ENCODE measurements at regions not wholly inside any gene's neighbourhood (a gene's known extent, or its start where the extent isn't known, plus 50 kb on each side); places are given as distances from the start of the nearest gene placed in this dataset.

GRCh38 chr6:102571236-102571908, 1177.9 kb downstream of the GRIK2 start:
- H3K4me3 ChIP-seq (ENCODE audit: low read depth, low read length) = no peak overlapping the region
- H3K27ac ChIP-seq (ENCODE audit: low read depth) = no peak overlapping the region
- H3K36me3 ChIP-seq (ENCODE audit: insufficient read depth) = no peaks in the 10 kb centered on the region
- no peak for DNase-seq (ENCODE audit: extremely low spot score)
- no peaks in the 10 kb centered on the region for H3K4me1 ChIP-seq (ENCODE audit: insufficient read depth)
- 79% methylated on average over 2 of the region's 2 CpGs for WGBS

GRCh38 chr6:102562713-102563112, 1169.2 kb downstream of the GRIK2 start:
- Histone ChIP-seq H3K4me3 (ENCODE audit: low read depth, low read length) (no peak overlapping the region), H3K4me1 (ENCODE audit: insufficient read depth) (no peaks in the 10 kb centered on the region), H3K36me3 (ENCODE audit: insufficient read depth) (no peaks in the 10 kb centered on the region), H3K27ac (ENCODE audit: low read depth) (no peak overlapping the region)
- no peak for DNase-seq (ENCODE audit: extremely low spot score)
- 38% methylated on average over 1 of the region's 1 CpG for WGBS

GRCh38 chr6:102553214-102553613, 1159.7 kb downstream of the GRIK2 start:
- no peak for DNase-seq (ENCODE audit: extremely low spot score)
- Histone ChIP-seq H3K27ac (ENCODE audit: low read depth) (no peak overlapping the region), H3K4me3 (ENCODE audit: low read depth, low read length) (no peak overlapping the region), H3K36me3 (ENCODE audit: insufficient read depth) (no peaks in the 10 kb centered on the region), H3K4me1 (ENCODE audit: insufficient read depth) (no peaks in the 10 kb centered on the region)

- Histone ChIP-seq H3K36me3 (ENCODE audit: insufficient read depth) (no peaks in the 10 kb centered on the region), H3K4me1 (ENCODE audit: insufficient read depth) (no peaks in the 10 kb centered on the region), H3K27ac (ENCODE audit: low read depth) (no peak overlapping the region), H3K4me3 (ENCODE audit: low read depth, low read length) (no peak overlapping the region)
- 66% methylated on average over 6 of the region's 6 CpGs for WGBS
- DNase-seq (ENCODE audit: extremely low spot score) = no peak
Measured at GRCh38 chr6:102549221-102549874, 1155.8 kb downstream of the GRIK2 start.

GRCh38 chr6:102525336-102525735, 1131.8 kb downstream of the GRIK2 start:
- 70% methylated on average over 2 of the region's 2 CpGs for WGBS
- no peaks in the 10 kb centered on the region for H3K36me3 ChIP-seq (ENCODE audit: insufficient read depth)
- no peak for DNase-seq (ENCODE audit: extremely low spot score)
- no peak overlapping the region for H3K4me3 ChIP-seq (ENCODE audit: low read depth, low read length)
- H3K27ac ChIP-seq (ENCODE audit: low read depth) = no peak overlapping the region
- H3K4me1 ChIP-seq (ENCODE audit: insufficient read depth) = no peaks in the 10 kb centered on the region

GRCh38 chr6:102520966-102521365, 1127.5 kb downstream of the GRIK2 start:
- Histone ChIP-seq H3K36me3 (ENCODE audit: insufficient read depth) (no peaks in the 10 kb centered on the region), H3K27ac (ENCODE audit: low read depth) (no peak overlapping the region), H3K4me3 (ENCODE audit: low read depth, low read length) (no peak overlapping the region), H3K4me1 (ENCODE audit: insufficient read depth) (no peaks in the 10 kb centered on the region)
- WGBS = 65% methylated on average over 2 of the region's 2 CpGs
- no peak for DNase-seq (ENCODE audit: extremely low spot score)

- Histone ChIP-seq H3K27ac (ENCODE audit: low read depth) (no peak overlapping the region), H3K4me3 (ENCODE audit: low read depth, low read length) (no peak overlapping the region), H3K36me3 (ENCODE audit: insufficient read depth) (no peaks in the 10 kb centered on the region), H3K4me1 (ENCODE audit: insufficient read depth) (no peaks in the 10 kb centered on the region)
- WGBS = 84% methylated on average over 3 of the region's 3 CpGs
- DNase-seq (ENCODE audit: extremely low spot score) = no peak
Measured at GRCh38 chr6:102517506-102517905, 1124.0 kb downstream of the GRIK2 start.

GRCh38 chr6:102501615-102502014, 1108.1 kb downstream of the GRIK2 start:
- H3K4me1 ChIP-seq (ENCODE audit: insufficient read depth) = no peaks in the 10 kb centered on the region
- DNase-seq (ENCODE audit: extremely low spot score) = no peak
- no peaks in the 10 kb centered on the region for H3K36me3 ChIP-seq (ENCODE audit: insufficient read depth)
- H3K27ac ChIP-seq (ENCODE audit: low read depth) = no peak overlapping the region
- 77% methylated on average over 1 of the region's 1 CpG for WGBS
- no peak overlapping the region for H3K4me3 ChIP-seq (ENCODE audit: low read depth, low read length)

- no peak for DNase-seq (ENCODE audit: extremely low spot score)
- Histone ChIP-seq H3K36me3 (ENCODE audit: insufficient read depth) (no peaks in the 10 kb centered on the region), H3K4me3 (ENCODE audit: low read depth, low read length) (no peak overlapping the region), H3K27ac (ENCODE audit: low read depth) (no peak overlapping the region), H3K4me1 (ENCODE audit: insufficient read depth) (no peaks in the 10 kb centered on the region)
- WGBS = 88% methylated on average over 1 of the region's 1 CpG
Measured at GRCh38 chr6:102494808-102495207, 1101.3 kb downstream of the GRIK2 start.

- Histone ChIP-seq H3K4me1 (ENCODE audit: insufficient read depth) (no peaks in the 10 kb centered on the region), H3K27ac (ENCODE audit: low read depth) (no peak overlapping the region), H3K4me3 (ENCODE audit: low read depth, low read length) (no peak overlapping the region), H3K36me3 (ENCODE audit: insufficient read depth) (no peaks in the 10 kb centered on the region)
- WGBS = 96% methylated on average over 4 of the region's 4 CpGs
- no peak for DNase-seq (ENCODE audit: extremely low spot score)
Measured at GRCh38 chr6:102493485-102493884, 1100.0 kb downstream of the GRIK2 start.

- no peak for DNase-seq (ENCODE audit: extremely low spot score)
- Histone ChIP-seq H3K4me3 (ENCODE audit: low read depth, low read length) (no peak overlapping the region), H3K4me1 (ENCODE audit: insufficient read depth) (no peaks in the 10 kb centered on the region), H3K36me3 (ENCODE audit: insufficient read depth) (no peaks in the 10 kb centered on the region), H3K27ac (ENCODE audit: low read depth) (no peak overlapping the region)
- 79% methylated on average over 2 of the region's 2 CpGs for WGBS
Measured at GRCh38 chr6:102488729-102489128, 1095.2 kb downstream of the GRIK2 start.

- Histone ChIP-seq H3K4me1 (ENCODE audit: insufficient read depth) (no peaks in the 10 kb centered on the region), H3K27ac (ENCODE audit: low read depth) (no peak overlapping the region), H3K36me3 (ENCODE audit: insufficient read depth) (no peaks in the 10 kb centered on the region), H3K4me3 (ENCODE audit: low read depth, low read length) (no peak overlapping the region)
- 70% methylated on average over 1 of the region's 1 CpG for WGBS
- DNase-seq (ENCODE audit: extremely low spot score) = no peak
Measured at GRCh38 chr6:102485480-102485879, 1092.0 kb downstream of the GRIK2 start.

- Histone ChIP-seq H3K4me1 (ENCODE audit: insufficient read depth) (no peaks in the 10 kb centered on the region), H3K36me3 (ENCODE audit: insufficient read depth) (no peaks in the 10 kb centered on the region), H3K27ac (ENCODE audit: low read depth) (no peak overlapping the region), H3K4me3 (ENCODE audit: low read depth, low read length) (no peak overlapping the region)
- no peak for DNase-seq (ENCODE audit: extremely low spot score)
- 48% methylated on average over 7 of the region's 7 CpGs for whole genome bisulfite sequencing
Measured at GRCh38 chr6:102474041-102474807, 1080.7 kb downstream of the GRIK2 start.

- H3K4me1 ChIP-seq (ENCODE audit: insufficient read depth) = no peaks in the 10 kb centered on the region
- WGBS = 91% methylated on average over 4 of the region's 4 CpGs
- no peak for DNase-seq (ENCODE audit: extremely low spot score)
- no peak overlapping the region for H3K27ac ChIP-seq (ENCODE audit: low read depth)
- H3K4me3 ChIP-seq (ENCODE audit: low read depth, low read length) = no peak overlapping the region
- H3K36me3 ChIP-seq (ENCODE audit: insufficient read depth) = no peaks in the 10 kb centered on the region
Measured at GRCh38 chr6:102458990-102459389, 1065.5 kb downstream of the GRIK2 start.
